ENCODE measurements at regions not wholly inside any gene's neighbourhood (a gene's known extent, or its start where the extent isn't known, plus 50 kb on each side); places are given as distances from the start of the nearest gene placed in this dataset.

DNA sequence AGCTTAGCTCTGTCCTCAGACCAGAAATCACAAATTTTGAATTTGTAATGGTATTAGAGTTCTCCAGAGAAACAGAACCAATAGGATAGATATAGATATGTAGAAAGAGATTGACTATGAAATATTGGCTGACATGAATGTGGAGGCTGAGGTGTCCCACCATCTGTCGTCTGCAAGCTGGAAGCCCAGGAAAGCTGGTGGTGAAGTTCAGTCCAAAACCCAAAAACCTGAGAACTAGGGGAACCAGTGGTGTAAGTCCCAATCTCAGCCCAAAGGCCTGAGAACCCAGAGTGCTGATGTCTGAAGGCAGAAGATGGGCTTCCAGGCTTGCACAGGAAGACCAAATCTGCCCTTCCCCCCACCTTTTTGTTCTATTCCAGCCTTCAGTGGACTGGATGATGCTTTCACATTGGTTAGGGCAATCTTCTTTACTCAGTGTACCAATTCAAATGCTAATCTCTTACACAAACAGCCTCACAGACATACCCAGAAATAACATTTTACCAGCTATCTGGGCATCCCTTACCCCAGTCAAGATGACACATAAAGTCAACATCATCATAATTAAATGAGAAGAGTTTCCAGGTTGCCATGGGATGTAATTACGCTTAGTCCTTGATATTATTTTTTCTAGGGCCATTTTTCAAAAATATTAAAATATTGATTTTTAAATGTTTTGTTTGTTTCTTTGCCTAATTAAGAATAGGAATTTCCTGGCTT, 570.8 kb downstream of the UTRN start:
- no peak for TF ChIP-seq ESRRA (CRISPR knock-in tag; IDR thresholded peaks at IDR 0.05; ENCODE audit: borderline replicate concordance)
- TF ChIP-seq, protein P1, sequence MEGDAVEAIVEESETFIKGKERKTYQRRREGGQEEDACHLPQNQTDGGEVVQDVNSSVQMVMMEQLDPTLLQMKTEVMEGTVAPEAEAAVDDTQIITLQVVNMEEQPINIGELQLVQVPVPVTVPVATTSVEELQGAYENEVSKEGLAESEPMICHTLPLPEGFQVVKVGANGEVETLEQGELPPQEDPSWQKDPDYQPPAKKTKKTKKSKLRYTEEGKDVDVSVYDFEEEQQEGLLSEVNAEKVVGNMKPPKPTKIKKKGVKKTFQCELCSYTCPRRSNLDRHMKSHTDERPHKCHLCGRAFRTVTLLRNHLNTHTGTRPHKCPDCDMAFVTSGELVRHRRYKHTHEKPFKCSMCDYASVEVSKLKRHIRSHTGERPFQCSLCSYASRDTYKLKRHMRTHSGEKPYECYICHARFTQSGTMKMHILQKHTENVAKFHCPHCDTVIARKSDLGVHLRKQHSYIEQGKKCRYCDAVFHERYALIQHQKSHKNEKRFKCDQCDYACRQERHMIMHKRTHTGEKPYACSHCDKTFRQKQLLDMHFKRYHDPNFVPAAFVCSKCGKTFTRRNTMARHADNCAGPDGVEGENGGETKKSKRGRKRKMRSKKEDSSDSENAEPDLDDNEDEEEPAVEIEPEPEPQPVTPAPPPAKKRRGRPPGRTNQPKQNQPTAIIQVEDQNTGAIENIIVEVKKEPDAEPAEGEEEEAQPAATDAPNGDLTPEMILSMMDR (IDR thresholded peaks at IDR 0.05) = no peak
- no peak for TF ChIP-seq CREM (CRISPR knock-in tag; IDR thresholded peaks at IDR 0.05)

Measured in WTC11 (cell line).